Psoas muscle (tissue), 7 donors: ENCODE measurements at regions not wholly inside any gene's neighbourhood (a gene's known extent, or its start where the extent isn't known, plus 50 kb on each side); places are given as distances from the start of the nearest gene placed in this dataset.
A peak's percentile ranks its signal among the peaks of the same experiment; 100 is the strongest.

Experiments
- ATAC-seq, 4 donors: fragments of 200-7000 bp; cut with Tn5 transposase; one replicate each; pipeline ENCODE4 v1.9.1; 2020; ENCODE audit warnings: moderate library complexity in 3 of 4, mild to moderate bottlenecking in 2 of 4
- DNase-seq, 2 donors: peaks; one replicate each; pipeline ENCODE4 v3.0.0-alpha.2; 2020
- H3K27ac ChIP-seq: fragments of 200-600 bp; one replicate; pipeline ENCODE4 v1.8.0; 2022
- H3K27me3 ChIP-seq, 3 donors: fragments of 200-600 bp in 1 of 3; one replicate each; pipeline versions ENCODE4 v1.6.1 to v1.8.0; 2013 to 2022; ENCODE audit warnings: low read length in 2 of 3, mild to moderate bottlenecking in 2 of 3, moderate library complexity in 1 of 3; ENCODE audit not compliant: insufficient read depth in 3 of 3
- H3K36me3 ChIP-seq, 2 donors: fragments of 200-600 bp in 1 of 2; one replicate each; pipeline versions ENCODE4 v1.6.1 to v1.8.0; 2013 to 2022; ENCODE audit warnings: low read depth in 1 of 2, mild to moderate bottlenecking in 1 of 2, moderate library complexity in 1 of 2; ENCODE audit not compliant: insufficient read depth in 1 of 2
- H3K4me1 ChIP-seq: fragments of 200-600 bp; one replicate; pipeline ENCODE4 v1.8.0; 2022
- H3K4me3 ChIP-seq: fragments of 200-600 bp; one replicate; pipeline ENCODE4 v1.8.0; 2022; ENCODE audit warnings: mild to moderate bottlenecking
- H3K9me3 ChIP-seq: fragments of 200-600 bp; one replicate; pipeline ENCODE4 v1.8.0; 2022
- CTCF ChIP-seq: fragments of 200-600 bp; IDR thresholded peaks from one replicate; pipeline ENCODE4 v1.8.0; 2022; ENCODE audit warnings: antibody characterized with exemption
- WGBS, 3 donors: extraction: QIAGEN DNeasy Blood & Tissue Kit; methylation state at CpG; one replicate each; pipeline versions ENCODE4 v1.1.6 to v1.1.7; 2013; 5-methylcytosine and 5-hydroxymethylcytosine counted together
- intact Hi-C, 2 donors: fragments of 100-400 bp; cut with DNase I; formaldehyde crosslinking; loops; one replicate each; pipeline versions ENCODE4 v1.11.0 to v1.14.2; 2022
- donor health status: healthy with polysubstance abuse.
- donor health status: DM: no; HTN: no; CAD: no; lungs with moderate emphysema.
- donor health status: Bipolar disorder and iron deficiency.
- donor health status: healthy.
- donor health status: DM: yes; HTN: yes; CAD: no.
- donor health status: DM: no; HTN: no; CAD: no.
- donor health status: DM: yes; HTN: yes; CAD: no.

- Histone ChIP-seq H3K27ac (no peak overlapping the region), H3K27me3 (peaks cover 0 to 2% (median 0%) of the 10 kb centered on the region in 3 donors), H3K36me3 (no peaks in the 10 kb centered on the region), H3K9me3 (no peaks in the 10 kb centered on the region), H3K4me3 (no peak overlapping the region), H3K4me1 (no peaks in the 10 kb centered on the region)
- no peak for TF ChIP-seq CTCF
- peak in 1 of 2 donors; percentile 18 for DNase-seq
- intact Hi-C loops, result no loop called here
- WGBS, 3 donors, result 73 to 83% (median 81%) methylated on average over 6 to 8 of the region's 8 CpGs
- no peak for ATAC-seq
Measured at GRCh38 chr1:25043228-25043580, 113.1 kb upstream of the RUNX3 start.

- Histone ChIP-seq H3K9me3 (no peaks in the 10 kb centered on the region), H3K27ac (no peak overlapping the region), H3K4me3 (no peak overlapping the region), H3K4me1 (no peaks in the 10 kb centered on the region), H3K36me3 (no peaks in the 10 kb centered on the region), H3K27me3 (peaks cover 0 to 2% (median 0%) of the 10 kb centered on the region in 3 donors)
- DNase-seq (peak in 1 of 2 donors; percentile 10), ATAC-seq (no peak)
- WGBS, 3 donors, result 68 to 72% (median 68%) methylated on average over 13 of the region's 13 CpGs
- no peak for TF ChIP-seq CTCF
- intact Hi-C loops, result no loop called here
Measured at GRCh38 chr1:25042331-25043227, 112.5 kb upstream of the RUNX3 start.

GRCh38 chr1:25041916-25042315, 111.8 kb upstream of the RUNX3 start:
- no peak for TF ChIP-seq CTCF
- DNase-seq (peak in 1 of 2 donors; percentile 14), ATAC-seq (no peak)
- 64 to 82% (median 73%) methylated on average over 3 to 4 of the region's 4 CpGs for WGBS, 3 donors
- Histone ChIP-seq H3K27ac (no peak overlapping the region), H3K36me3 (no peaks in the 10 kb centered on the region), H3K9me3 (no peaks in the 10 kb centered on the region), H3K4me1 (no peaks in the 10 kb centered on the region), H3K27me3 (peaks cover 0 to 2% (median 0%) of the 10 kb centered on the region in 3 donors), H3K4me3 (no peak overlapping the region)
- intact Hi-C loops, result no loop called here

GRCh38 chr1:25040122-25040685, 110.1 kb upstream of the RUNX3 start:
- WGBS, 3 donors, result 72 to 79% (median 76%) methylated on average over 11 of the region's 11 CpGs
- peak in 1 of 2 donors; percentile 23 for DNase-seq
- peaks cover 0 to 2% (median 0%) of the 10 kb centered on the region in 3 donors for H3K27me3 ChIP-seq
- ATAC-seq, result no peak
- H3K4me1 ChIP-seq, result no peaks in the 10 kb centered on the region
- intact Hi-C loops, result no loop called here
- no peaks in the 10 kb centered on the region for H3K36me3 ChIP-seq
- no peak overlapping the region for H3K4me3 ChIP-seq
- H3K27ac ChIP-seq, result no peak overlapping the region
- no peaks in the 10 kb centered on the region for H3K9me3 ChIP-seq
- no peak for TF ChIP-seq CTCF
